Astrocyte (in vitro differentiated cells and primary cell): ENCODE measurements at regions not wholly inside any gene's neighbourhood (a gene's known extent, or its start where the extent isn't known, plus 50 kb on each side); places are given as distances from the start of the nearest gene placed in this dataset.

Source experiments
- CTCF ChIP-seq: IDR thresholded peaks from 2 replicates; pipeline ENCODE4 v1.5.1; 2011; ENCODE audit warnings: low read depth, mild to moderate bottlenecking, inconsistent platforms, low read length, moderate library complexity; ENCODE audit not compliant: insufficient read depth
- EZH2 ChIP-seq: IDR thresholded peaks from 2 replicates; pipeline ENCODE4 v1.6.1; 2012; ENCODE audit warnings: mild to moderate bottlenecking, low read length, inconsistent platforms; ENCODE audit not compliant: insufficient read depth

- TF ChIP-seq EZH2 (no peak), CTCF (no peak)
Measured at GRCh38 chr20:50278684-50279531, 88.3 kb downstream of the CEBPB start.
